ENCODE measurements at regions not wholly inside any gene's neighbourhood (a gene's known extent, or its start where the extent isn't known, plus 50 kb on each side); places are given as distances from the start of the nearest gene placed in this dataset.
"Not testable (repeated sequence)": the region's sequence is repeated elsewhere in the genome, so short reads cannot be mapped to it uniquely, and the experiment has no call there.

DNA sequence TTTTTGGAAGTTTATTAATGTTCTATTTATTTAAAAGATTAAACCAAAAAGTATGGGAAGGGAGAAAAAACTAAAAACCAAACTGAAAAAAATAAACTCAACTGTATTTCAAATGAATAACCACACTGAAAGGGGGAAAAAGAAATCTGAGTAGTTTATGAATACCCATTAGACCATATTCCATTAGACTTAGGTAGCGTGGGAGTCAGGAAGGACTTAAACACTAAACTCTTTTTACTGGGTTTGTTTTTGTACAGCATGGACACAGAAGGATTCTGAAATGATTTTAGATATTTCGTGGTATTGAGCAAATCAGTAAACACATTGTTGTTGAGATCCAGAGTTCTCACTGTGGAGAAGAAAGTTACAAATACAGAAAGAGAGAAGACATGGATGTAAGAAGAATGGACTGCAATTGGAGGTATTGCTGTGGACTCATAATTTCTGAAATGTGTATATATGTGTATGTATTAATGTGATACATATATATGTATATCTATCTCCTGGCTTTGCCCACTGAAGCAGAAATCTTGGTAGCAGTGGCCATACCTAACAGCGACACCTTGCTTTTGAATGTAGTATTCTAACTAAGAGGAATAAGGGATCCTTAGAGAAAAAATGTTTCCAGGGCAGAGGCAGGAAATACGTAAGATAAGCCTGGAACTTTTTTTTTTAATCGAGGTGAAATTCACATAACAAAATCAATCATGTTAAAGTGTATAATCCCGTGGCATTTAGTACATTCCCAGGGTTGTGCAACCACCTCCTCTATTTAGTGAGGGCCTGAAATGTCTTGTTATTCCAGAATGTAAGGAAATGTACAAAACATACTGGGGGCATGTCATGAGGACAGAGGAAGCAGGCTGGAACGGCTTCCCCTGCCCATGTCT lies 228.8 kb downstream of the SMARCA2 start:
- no peak for DNase-seq (ENCODE audit: low spot score)

DNA sequence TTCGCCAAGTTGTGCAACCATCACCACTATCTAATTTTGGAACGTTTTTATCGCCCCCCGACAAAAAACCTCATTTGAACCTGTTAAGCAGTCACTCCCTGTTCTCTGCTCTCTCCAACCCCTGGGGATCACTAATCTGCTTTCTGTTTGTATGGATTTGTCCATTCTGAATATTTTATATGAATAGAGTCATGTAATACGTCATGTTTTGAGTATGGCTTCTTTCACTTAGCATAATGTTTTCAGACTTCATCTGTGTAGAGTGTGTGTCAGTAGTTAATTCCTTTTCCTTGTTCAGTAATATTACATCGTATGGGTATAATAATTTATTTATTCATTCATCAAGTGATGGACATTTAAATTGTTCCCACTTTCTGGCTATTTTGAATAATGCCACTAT lies 232.2 kb downstream of the SMARCA2 start:
- no peak for DNase-seq (ENCODE audit: low spot score)

DNA sequence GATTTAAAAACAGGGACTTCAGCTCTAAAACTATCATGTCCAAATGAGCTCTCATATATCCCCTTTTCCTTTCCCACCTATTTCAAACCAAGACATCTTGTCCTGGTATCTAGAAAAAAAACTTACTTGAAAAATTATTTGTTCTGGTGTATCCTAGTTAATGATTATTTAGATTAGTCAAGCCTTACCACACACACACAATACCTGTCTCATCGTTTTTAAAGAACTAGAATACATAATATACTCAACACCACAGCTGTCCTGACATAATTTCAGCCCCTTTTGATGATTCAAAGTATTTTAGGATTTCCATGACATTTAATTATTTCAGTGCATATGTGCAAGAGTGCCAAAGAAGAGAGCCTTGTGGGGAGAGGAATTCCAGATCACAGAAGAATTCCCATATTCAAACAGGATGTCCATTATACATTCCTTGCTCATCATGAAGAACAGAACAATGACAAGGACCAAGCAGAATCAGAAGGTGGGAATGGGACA lies 233.7 kb downstream of the SMARCA2 start:
- no peak for DNase-seq (ENCODE audit: low spot score)

DNA sequence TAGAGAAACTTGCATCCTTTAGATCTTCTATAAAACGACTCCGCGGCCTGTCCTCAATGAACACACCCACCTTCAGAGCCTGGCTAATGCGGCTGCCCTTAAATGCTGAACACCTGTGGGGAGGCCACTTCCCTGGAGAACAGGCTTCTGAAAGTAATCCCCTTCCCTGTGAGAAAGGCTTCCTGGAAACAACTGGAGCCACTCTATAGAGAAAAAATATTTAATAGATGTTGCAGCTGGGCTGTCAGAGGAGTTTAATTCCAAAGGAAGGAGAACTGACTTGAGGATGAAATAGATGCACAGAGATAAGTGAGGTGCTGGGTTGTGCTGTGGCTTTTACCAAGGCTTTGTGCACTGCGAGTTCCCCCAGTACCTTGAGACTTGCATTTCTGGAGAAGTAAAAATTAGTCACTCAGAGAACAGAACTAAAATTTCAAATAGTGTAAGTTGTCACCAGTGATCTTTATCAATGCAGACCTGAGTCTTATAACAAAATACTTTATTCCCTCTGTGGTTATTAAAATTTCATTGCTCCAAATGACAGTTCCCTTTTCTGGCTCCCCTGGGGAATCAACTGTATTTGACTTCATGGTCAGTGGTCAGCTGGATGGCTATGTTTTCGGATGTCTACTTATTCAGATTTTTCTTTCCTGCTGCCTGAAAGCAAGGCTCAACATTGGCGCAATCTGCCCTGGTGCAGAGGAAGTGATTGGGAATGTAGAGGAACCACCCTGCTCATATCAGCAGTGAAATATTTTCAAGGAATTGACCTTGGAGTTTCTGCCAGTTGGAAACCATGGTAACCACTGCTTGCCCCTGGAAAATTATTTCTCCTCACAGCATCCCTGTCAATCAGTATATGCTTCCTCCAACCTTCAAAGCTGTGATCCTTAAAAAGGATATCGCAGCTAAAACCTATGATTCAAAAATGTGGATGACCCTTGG lies 238.8 kb downstream of the SMARCA2 start:
- no peak for DNase-seq (ENCODE audit: low spot score)

DNA sequence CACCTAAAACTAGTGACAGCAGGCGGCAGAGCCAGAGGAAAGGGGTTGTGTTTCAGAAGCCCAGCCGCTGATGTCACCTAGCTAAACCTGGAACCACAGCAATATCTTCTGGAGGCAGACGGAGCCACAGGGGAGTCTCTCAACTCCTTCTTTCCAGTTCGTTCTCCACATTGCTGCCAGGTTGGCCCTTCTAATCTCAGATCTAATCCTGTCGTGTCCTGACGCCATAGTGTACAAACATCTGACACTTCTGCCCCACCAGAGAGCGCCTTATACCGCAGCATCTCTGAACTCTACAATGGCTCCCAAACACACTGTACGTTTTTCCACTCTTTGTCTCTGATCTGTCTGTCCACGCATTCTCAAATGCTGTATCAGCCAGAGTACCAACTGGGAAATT lies 240.0 kb downstream of the SMARCA2 start:
- DNase-seq (ENCODE audit: low spot score): no peak

DNA sequence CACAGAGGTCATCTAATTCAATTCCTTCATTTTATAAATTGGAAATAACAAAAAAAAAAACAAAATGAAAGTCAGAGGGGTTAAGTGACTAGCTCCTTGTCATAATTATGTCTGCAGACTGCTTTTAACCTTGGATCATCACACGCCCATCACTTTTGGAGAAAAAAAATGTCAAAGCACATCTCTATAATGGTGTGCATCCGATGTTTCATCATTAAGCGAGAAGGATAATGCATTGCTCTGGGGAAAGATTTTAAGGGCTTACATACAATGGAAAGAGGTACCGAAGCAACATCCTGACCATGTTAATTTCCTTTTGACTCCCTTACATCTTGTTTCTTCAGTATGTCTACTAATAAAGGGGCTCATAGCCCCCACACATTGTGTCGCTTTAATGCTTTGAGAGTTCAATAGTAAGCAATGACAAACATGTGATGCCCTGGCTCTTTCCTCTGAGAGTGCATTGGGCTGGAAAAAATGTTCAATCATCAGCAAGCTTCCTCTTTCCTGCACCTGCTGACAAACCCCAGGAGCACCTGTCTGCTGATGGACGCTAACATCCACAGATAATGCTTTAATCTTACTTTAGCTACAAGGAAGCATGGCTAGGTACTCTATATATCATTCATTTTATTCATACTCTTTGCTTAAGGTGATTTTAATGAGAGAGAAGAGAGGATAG lies 242.2 kb downstream of the SMARCA2 start:
- DNase-seq (ENCODE audit: low spot score): no peak

DNA sequence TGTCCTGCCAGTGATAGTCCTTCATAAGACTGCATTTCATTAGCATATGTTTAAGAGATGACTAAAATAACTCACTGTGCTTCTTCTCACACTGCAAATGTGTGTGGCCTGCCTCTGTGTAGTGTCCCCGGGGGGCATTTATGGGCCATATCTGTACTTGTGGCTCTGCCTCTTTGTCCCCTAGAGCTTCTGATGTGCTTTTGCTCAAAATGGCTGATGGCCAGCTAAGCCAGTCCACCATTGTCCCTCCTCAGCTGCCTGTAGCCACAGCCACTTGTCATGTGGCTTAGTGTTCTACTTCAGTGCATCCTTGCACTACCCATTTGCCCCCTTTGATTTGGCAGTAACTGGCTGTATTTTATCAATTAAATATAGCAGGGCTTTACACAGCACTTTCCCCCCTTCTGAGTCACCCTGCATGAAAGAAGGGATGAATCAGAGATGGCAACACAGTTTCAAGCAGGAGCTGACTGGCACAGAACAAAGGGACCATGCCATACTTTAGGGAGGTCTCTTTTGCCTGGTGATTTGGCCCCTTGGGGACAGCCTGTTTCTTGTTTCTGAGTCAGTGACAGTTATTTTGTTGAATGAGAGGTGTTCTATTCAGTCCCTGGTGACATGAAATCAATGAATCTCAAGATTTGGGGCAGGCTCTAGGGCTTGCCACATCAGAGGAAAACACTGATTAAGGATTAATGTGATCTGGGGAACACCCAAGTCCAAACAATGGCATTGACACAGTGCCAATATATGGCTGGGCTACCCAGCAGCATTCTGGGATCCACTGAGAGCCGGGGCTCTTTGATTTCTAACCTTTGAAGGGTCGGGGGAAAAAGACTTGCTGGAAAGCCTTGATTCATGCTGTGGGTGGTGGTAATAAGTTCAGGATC lies 245.5 kb downstream of the SMARCA2 start:
- peak; percentile 13 for DNase-seq (ENCODE audit: low spot score)

DNA sequence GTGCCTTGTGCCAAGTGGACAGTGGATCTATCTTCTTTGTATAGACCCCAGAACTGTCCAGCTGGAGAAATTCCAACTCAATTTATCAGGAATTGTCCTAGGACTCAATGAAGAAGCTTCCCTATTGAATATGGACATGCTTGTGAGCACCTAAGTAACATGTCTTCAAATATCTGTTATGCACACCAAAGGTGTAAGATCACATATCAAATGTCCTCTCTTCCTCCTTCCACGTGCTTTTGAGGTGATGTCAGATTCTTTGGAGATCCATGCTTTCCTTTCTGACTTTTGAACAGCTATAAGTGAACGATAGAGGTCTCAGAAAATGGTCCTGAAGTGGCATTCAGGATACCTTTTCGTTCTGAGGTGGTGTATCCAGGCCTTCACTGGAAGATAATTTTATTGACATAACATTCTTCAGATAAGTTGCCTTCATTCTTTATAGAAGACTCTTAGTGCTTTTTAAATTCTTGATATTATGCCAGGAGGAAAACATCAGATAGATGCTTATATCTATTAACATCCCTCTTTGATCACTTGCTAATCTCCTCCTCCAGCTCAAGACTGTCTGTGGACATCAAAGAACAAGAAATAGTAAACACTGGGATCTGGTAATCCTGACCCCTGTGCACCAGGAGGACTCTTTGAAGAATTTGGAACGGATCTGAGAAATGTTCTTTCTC lies 246.4 kb downstream of the SMARCA2 start:
- DNase-seq (ENCODE audit: low spot score): no peak

DNA sequence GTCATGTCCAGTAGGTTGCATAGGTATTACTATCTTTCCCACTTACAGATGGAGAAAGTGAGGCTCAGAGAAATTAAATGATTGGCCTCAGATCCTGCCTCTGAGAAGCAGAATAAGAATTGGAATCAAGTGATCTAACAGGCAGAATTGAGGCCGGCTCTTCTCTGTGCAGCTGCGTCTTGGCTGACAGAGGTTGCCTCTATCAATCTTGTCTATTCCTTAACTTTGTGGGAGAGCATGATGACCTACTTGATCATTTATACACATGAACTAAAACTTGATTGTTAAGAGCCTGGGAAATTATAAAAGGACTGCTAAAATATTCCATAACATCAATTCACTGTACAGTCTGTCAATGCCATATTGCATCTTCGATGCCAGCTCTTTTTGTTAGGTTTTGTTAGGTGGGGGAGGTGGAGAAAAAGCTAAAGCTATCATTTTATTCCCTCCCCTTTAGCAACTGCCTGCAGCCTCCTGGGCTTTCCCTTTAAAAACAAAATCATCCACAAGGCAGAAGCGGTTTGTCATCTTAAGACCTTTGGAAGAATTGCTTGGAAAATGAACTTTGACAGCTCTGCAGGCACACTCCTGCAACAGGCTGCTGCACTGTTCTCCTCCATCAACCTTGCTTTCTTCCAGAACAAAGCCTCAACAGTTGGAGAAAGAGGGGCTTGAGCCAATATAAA lies 247.4 kb downstream of the SMARCA2 start:
- DNase-seq (ENCODE audit: low spot score): no peak

DNA sequence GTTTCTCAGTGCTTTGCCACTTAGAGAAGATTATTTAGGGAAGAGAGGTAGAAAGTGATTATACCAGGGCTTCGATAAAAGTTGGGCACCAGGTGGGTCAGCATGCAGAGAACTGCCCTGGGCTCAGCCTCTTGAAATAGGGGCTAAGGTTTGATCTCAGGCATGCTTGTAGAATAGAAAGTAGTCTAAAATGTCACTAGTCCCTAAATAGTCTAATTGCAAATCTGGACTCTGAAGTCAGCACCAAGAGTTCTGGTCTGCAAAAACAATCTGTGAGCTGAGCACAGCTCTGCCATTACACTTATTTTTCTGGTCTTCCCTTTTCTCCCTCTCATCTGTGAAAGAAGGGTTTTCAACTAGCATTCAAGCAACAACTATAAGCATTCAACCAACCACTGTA lies 248.0 kb downstream of the SMARCA2 start:
- DNase-seq (ENCODE audit: low spot score): no peak

DNA sequence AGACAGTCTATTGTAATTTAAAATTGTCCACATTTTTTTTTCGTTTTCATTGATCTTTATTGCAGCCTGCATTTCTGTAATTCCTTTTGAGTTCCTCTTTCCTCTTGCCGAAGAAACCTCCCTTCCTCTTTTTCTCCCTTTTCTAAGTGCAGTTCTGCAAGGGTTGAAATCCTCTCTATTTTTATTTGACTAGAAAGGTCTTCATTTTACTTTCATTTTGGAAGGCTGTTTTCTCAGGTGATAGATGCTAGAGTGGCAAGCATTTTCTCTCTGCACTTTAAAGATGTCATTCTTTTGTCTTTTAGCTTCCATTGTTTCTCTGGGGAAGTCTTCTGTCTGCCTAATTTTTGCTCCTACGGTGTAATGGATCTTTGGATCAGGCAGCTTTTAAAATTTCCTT lies 248.5 kb downstream of the SMARCA2 start:
- DNase-seq (ENCODE audit: low spot score): no peak

DNA sequence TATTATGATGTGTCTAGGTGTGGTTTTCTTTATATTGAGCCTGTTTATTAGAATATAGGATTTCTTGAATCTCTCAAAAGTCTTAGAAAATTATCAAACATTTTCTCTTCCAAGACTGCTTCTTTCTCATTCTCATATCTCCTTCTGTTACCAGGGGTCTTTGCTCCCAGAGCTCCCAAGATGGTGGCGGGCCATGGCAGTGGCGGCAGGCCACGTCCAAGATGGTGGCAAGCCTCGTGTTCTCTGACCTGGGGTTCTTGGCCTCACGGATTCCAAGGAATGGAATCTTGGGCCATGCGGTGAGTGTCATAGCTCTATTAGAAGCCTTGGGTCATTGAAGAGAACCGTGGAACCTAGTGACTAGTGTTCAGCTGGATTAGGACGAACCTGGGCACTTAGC lies 248.9 kb downstream of the SMARCA2 start:
- no peak for DNase-seq (ENCODE audit: low spot score)

DNA sequence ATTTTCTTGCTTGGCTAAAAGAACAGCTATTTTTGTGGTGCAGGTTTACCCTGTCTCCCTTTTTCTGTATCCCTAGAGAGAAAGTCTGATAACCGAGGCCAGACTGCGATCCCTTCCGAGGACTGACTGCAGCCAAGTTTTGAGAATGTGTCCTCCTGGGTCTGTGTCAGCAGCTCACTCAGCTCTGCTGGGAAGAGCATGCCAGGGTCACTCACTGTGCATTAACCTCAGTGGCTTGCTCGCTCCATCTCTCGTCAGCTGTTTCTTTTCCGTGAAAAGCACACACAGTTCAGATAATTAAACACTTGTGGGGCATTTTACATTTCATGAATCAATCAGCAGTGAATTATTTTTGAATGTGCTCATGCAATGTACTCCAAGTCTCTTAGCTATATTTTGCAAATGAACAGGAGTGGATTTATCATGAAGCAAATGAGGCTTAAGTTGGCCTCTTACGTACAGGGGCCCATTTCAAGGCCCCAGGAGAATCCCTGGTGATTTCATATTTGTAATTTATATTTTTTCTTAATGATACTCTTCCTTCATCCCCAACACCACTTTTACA lies 252.1 kb downstream of the SMARCA2 start:
- no peak for DNase-seq (ENCODE audit: low spot score)

DNA sequence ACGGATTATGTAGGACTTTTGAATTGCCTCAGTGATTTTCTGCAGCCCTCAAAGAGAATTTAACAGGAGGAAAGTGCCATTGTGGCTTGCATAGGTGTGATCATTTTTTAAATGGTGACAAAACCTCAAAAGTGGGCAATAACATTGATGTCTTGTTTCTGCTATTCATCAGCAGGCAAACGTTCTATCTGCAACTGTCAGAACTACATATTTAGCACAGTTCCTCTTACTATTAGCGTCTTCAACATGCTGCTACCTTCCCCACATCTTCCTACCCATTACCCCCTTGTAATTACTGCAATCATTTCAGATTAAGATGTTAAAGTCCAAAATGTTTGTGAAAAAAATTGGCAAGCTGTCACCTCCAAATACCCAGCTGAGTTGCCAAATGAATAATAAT lies 254.6 kb downstream of the SMARCA2 start:
- no peak for DNase-seq (ENCODE audit: low spot score)

DNA sequence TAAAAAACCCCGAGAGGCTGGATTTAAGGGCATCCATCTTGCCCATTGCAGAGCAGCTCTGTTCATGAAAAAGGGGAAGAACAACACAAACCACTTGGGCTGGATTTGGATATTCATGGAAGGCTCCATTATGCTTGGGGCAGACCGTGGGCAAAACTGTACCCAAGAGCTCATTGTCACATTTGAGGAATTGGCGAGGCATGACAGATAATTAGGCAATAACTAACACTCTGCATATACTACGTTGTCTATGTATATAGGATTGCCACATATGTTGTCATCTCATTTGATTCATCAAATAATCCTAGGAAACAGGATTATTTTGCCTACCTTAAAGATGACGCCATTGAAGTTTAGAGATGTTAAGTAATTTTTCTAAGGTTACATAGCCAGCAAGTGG lies 255.4 kb downstream of the SMARCA2 start:
- no peak for DNase-seq (ENCODE audit: low spot score)

DNA sequence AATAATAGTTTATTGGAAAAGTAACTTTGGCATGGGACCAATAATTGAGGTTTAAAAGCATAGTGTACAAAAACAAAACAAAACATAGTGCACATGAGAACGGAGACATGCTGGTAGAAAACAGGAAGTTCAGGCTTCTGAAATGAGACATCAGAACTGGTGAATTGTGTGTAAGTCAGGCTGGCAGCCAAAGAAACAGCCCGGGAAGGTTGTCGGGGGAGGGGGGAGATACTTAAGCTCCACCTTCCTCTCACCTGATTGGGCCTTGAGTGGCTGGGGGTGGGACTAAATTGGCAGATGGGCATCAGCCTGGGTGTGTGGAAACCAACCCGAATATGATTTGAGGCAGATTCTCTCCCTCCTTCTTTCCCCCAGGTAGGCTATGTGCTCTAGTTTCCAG lies 256.3 kb downstream of the SMARCA2 start:
- no peak for DNase-seq (ENCODE audit: low spot score)

DNA sequence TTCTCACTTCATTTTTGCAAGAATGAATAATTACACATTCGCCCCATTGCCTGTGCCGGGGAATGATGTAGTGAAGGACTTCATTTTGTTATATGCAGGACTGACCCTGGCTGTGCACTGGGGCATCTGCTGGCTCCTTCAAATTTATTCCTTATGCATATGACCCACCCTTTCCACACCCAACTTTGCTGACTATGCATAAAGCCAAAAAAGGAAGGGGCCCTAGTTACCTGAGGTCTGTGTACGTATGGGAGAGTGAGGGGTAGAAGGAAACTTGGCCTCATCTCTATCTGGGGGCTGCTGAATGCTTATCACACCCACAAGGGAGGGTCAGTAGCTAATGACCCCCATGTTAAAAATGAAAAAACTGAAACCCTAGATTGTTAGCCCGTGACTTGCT lies 259.6 kb downstream of the SMARCA2 start:
- no peak for DNase-seq (ENCODE audit: low spot score)

DNA sequence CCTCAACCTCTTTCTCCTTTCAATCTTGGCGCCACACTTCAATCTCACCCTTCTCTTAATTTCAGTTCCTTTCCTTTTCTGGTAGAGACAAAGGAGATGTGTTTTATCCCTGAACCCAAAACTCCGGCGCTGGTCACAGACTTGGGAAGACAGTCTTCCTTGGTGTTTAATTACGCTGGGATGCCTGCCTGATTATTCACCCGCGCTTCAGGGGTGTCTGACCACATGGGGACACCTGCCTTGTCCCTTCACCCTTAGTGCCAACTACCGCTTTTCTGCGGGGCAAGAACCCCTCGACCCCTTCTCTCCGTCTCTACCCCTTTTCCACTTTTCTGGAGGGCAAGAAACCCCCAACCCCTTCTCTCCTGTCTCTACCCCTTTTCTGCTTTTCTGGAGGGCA lies 261.1 kb downstream of the SMARCA2 start:
- DNase-seq (ENCODE audit: low spot score): no peak

DNA sequence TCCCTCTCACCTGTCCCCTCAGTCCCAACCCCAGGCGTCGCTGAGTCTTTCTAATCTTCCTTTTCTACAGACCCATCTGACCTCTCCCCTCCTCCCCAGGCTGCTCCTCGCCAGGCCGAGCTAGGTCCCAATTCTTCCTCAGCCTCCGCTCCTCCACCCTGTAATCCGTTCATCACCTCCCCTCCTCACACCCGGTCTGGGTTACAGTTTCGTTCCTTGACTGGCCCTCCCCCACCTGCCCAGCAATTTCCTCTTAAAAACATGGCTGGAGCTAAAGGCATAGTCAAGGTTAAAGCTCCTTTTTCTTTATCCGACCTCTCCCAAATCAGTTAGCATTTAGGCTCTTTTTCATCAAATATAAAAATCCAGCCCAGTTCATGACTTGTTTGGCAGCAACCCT lies 262.0 kb downstream of the SMARCA2 start:
- DNase-seq (ENCODE audit: low spot score): not testable (repeated sequence)

DNA sequence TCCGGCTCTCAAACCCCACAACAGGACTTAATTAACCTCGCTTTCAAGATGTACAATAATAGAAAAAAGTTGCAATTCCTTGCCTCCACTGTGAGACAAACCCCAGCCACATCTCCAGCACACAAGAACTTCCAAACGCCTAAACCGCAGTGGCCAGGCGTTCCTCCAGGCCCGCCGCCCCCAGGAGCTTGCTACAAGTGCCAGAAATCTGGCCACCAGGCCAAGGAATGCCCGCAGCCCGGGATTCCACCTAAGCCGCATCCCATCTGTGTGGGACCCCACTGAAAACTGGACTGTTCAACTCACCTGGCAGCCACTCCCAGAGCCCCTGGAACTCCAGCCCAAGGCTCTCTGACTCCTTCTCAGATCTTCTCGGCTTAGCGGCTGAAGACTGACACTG lies 262.5 kb downstream of the SMARCA2 start:
- DNase-seq (ENCODE audit: low spot score): not testable (repeated sequence)
